WERI-Rb-1 (cell line): ENCODE measurements at regions not wholly inside any gene's neighbourhood (a gene's known extent, or its start where the extent isn't known, plus 50 kb on each side); places are given as distances from the start of the nearest gene placed in this dataset.
"Not testable (repeated sequence)": the region's sequence is repeated elsewhere in the genome, so short reads cannot be mapped to it uniquely, and the experiment has no call there.

Source experiments
- DNase-seq: peaks from one replicate; pipeline ENCODE4 v3.0.0-alpha.2; 2020
- H3K27ac ChIP-seq: fragments of 250-450 bp; sonication (Bioruptor Pico); 2 replicates; pipeline ENCODE4 v1.5.1; 2020; ENCODE audit warnings: mild to moderate bottlenecking, moderate library complexity
- H3K27me3 ChIP-seq: fragments of 250-450 bp; sonication (Bioruptor Pico); 2 replicates; pipeline ENCODE4 v1.5.1; 2021; ENCODE audit warnings: mild to moderate bottlenecking, low read depth, moderate library complexity; ENCODE audit not compliant: insufficient read depth, severe bottlenecking
- H3K36me3 ChIP-seq: fragments of 250-450 bp; sonication (Bioruptor Pico); 2 replicates; pipeline ENCODE4 v1.5.1; 2020; ENCODE audit warnings: mild to moderate bottlenecking, moderate library complexity
- H3K4me3 ChIP-seq: 2 replicates; pipeline ENCODE4 v1.5.1; 2011; ENCODE audit warnings: low read depth, mild to moderate bottlenecking, control low read depth, low read length
- H3K9me3 ChIP-seq: fragments of 250-450 bp; sonication (Bioruptor Pico); 2 replicates; pipeline ENCODE4 v1.5.1; 2021; ENCODE audit warnings: mild to moderate bottlenecking, moderate library complexity; ENCODE audit not compliant: severe bottlenecking
- TF ChIP-seq, protein P1 (sequence below): IDR thresholded peaks from 2 replicates; pipeline ENCODE4 v1.5.1; 2011; ENCODE audit warnings: low read depth, mild to moderate bottlenecking, control low read depth, inconsistent platforms, low read length

DNA sequence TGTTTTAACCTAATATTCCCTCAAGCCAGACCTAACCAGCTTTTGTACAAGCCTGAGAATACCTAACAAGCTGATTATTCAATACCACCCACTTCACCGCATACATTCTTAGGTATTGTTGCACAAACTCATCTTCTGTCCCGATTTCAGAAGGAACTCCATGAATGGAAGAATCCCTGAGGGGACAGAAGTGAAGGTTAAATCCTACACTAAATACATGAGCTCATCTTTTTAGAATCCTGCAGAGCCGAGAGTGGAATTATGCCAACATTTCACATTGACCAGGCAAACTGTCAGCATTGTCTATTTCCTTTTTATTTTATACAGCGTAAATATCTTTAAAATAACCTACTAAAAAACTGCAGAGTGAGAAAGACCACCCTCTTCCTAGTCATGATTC is 140.7 kb upstream of the PRICKLE1 start:
- Histone ChIP-seq H3K9me3 (peaks cover 10% of the 10 kb centered on the region), H3K36me3 (no peaks in the 10 kb centered on the region), H3K27me3 (no peaks in the 10 kb centered on the region), H3K4me3 (no peak overlapping the region), H3K27ac (no peak overlapping the region)
- no peak for DNase-seq
- TF ChIP-seq, protein P1, sequence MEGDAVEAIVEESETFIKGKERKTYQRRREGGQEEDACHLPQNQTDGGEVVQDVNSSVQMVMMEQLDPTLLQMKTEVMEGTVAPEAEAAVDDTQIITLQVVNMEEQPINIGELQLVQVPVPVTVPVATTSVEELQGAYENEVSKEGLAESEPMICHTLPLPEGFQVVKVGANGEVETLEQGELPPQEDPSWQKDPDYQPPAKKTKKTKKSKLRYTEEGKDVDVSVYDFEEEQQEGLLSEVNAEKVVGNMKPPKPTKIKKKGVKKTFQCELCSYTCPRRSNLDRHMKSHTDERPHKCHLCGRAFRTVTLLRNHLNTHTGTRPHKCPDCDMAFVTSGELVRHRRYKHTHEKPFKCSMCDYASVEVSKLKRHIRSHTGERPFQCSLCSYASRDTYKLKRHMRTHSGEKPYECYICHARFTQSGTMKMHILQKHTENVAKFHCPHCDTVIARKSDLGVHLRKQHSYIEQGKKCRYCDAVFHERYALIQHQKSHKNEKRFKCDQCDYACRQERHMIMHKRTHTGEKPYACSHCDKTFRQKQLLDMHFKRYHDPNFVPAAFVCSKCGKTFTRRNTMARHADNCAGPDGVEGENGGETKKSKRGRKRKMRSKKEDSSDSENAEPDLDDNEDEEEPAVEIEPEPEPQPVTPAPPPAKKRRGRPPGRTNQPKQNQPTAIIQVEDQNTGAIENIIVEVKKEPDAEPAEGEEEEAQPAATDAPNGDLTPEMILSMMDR = no peak

DNA sequence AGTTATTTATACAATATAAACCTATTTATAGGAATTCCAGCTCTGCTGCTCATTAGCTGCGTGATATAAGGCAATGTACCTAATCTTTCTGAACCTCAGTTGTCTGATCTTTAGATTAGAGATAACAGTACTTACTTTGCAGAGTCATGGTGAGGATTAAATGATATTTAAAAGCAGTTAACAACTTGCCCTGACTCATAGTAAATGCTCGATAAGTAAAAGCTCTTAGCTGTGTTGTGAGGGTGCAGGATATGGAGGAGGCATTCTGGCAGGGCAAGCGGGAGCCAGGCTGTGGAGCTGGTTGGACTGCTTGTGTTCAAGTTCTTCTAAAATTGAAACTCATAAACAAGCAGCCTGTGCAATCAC is 140.0 kb upstream of the PRICKLE1 start:
- peaks cover 10% of the 10 kb centered on the region for H3K9me3 ChIP-seq
- TF ChIP-seq, protein P1 = no peak
- no peak overlapping the region for H3K27ac ChIP-seq
- H3K4me3 ChIP-seq = no peak overlapping the region
- no peak for DNase-seq
- no peaks in the 10 kb centered on the region for H3K27me3 ChIP-seq
- H3K36me3 ChIP-seq = no peaks in the 10 kb centered on the region

DNA sequence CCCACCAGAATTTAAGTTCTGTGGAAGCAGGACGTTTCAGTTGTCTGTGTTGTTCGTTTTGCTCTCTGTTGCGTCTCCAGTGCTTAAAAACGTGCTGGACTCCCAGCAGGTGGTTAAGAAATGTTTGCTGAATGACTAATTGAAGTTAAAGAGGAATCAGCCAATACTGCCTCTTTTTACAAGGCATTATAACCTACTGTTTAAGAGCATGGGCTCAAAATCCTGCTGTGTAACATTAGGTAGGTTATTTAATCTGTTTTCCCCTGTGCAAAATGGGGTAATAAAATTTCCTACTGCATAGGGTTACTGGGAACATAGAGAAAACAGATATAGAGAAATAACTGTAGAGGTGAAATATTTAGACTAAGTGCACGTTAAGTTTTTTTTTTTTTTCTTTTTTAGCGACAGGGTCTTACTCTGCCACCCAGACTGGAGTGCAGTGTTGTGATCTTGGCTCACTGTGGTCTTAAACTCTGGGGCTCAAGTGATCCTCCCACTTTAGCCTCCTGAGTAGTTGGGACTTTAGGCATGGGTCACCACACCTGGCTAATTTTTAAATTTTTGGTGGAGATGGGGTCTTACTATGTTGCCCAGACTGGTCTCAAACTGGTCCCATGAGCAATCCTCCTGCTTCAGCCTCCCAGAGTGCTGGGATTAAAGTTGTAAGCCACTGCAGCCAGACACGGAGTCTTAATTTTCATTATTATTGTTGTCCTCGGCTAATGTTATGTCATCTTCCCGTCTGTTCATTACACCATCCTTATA is 139.4 kb upstream of the PRICKLE1 start:
- no peaks in the 10 kb centered on the region for H3K36me3 ChIP-seq
- H3K27me3 ChIP-seq = no peaks in the 10 kb centered on the region
- H3K27ac ChIP-seq = no peak overlapping the region
- DNase-seq = no peak
- H3K4me3 ChIP-seq = no peak overlapping the region
- TF ChIP-seq, protein P1 = no peak
- H3K9me3 ChIP-seq = peaks cover 10% of the 10 kb centered on the region

DNA sequence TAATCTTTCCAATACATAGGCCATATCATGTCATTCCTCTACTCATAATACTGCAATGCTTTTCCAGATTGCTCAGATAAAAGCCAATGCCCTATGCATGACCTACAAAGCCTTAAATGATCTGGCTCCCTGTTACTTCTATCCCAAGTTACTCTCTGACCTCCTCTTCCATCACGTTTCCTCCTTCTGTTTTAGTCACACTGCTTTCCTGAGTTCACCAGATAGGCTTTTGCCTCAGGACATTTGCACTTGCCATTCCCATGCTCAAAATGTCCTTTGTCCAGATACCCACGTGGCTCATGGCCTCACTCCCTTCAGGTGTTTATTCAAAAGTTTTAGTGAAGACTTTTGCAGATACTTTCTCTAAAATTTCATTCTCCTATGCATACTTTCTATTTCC is 138.7 kb upstream of the PRICKLE1 start:
- no peak for DNase-seq
- no peaks in the 10 kb centered on the region for H3K36me3 ChIP-seq
- peaks cover 10% of the 10 kb centered on the region for H3K9me3 ChIP-seq
- no peaks in the 10 kb centered on the region for H3K27me3 ChIP-seq
- H3K27ac ChIP-seq = no peak overlapping the region
- no peak overlapping the region for H3K4me3 ChIP-seq
- TF ChIP-seq, protein P1 = no peak

DNA sequence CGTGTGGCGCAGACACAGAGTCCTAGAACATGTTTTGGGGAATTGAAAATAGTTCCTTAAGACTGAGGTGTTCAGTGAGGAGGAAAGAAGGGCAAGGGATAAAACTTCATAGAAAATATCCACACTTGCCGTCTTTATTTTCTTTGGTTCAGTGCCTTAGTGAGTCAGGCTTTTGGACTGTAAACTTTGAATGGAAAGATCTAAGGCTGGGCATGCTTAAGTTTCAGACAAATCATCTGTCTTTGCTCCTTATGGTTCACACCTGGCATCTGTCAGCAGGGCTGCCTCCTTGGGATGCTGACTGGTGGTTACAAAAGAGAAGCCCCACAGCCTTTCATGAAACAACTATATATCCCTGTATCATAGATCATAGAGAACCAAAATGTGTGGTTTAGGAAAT is 136.3 kb upstream of the PRICKLE1 start:
- no peak for DNase-seq
- Histone ChIP-seq H3K9me3 (peaks cover 10% of the 10 kb centered on the region), H3K4me3 (no peak overlapping the region), H3K36me3 (no peaks in the 10 kb centered on the region), H3K27ac (no peak overlapping the region), H3K27me3 (no peaks in the 10 kb centered on the region)
- TF ChIP-seq, protein P1 = no peak

DNA sequence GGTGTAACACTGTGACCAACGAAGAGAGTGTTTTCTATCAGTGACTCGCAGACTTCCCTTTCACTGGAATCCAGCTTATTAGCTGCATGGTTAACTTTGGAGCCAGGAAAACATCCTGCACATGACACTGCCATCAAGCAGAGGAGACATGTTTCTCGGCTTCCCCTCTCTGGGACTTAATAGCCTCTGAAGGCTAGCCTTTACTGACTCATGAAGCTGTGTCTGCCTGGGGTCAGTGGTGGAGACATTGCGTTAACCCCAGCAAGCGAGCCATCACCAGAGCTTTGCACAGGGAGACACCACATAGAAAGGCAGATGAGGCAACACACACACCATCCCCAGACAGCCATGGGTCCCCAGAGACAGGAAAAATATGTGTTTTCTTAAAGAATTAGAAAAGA is 126.9 kb upstream of the PRICKLE1 start:
- TF ChIP-seq, protein P1 = no peak
- no peaks in the 10 kb centered on the region for H3K27me3 ChIP-seq
- H3K4me3 ChIP-seq = no peak overlapping the region
- no peaks in the 10 kb centered on the region for H3K9me3 ChIP-seq
- no peak overlapping the region for H3K27ac ChIP-seq
- H3K36me3 ChIP-seq = no peaks in the 10 kb centered on the region
- DNase-seq = no peak

DNA sequence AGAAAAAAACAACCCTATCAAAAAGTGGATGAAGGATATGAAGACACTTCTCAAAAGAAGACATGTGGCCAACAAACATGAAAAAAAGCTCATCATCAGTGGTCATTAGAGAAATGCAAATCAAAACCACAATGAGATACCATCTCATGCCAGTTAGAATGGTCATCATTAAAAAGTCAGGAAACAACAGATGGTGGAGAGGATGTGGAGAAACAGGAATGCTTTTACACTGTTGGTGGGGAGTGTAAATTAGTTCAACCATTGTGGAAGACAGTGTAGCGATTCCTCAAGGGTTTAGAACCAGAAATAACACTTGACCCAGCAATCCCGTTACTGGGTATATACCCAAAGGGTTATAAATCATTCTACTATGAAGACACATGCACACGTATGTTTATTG is 124.0 kb upstream of the PRICKLE1 start:
- H3K27ac ChIP-seq, DNase-seq, H3K36me3 ChIP-seq: not testable (repeated sequence)

DNA sequence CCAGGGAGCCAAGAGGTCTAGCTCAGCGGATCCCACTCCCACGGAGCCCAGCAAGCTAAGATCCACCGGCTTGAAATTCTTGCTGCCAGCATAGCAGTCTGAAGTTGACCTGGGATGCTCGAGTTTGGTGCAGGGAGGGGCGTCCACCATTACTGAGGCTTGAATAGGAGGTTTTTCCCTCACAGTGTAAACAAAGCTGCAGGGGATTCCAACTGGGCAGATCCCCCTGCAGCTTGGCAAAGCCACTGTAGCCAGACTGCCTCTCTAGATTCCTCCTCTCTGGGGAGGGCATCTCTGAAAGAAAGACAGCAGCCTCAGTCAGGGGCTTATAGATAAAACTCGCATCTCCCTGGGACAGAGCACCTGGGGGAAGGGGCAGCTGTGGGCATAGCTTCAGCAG is 118.8 kb upstream of the PRICKLE1 start:
- H3K27me3 ChIP-seq, H3K27ac ChIP-seq, H3K36me3 ChIP-seq, DNase-seq, H3K9me3 ChIP-seq, H3K4me3 ChIP-seq: not testable (repeated sequence)

More for the DNA sequence above, 124.0 kb upstream of the PRICKLE1 start:
- H3K4me3 ChIP-seq, H3K9me3 ChIP-seq, H3K27me3 ChIP-seq: not testable (repeated sequence)
